Osteoblast (primary cell): ENCODE measurements at regions not wholly inside any gene's neighbourhood (a gene's known extent, or its start where the extent isn't known, plus 50 kb on each side); places are given as distances from the start of the nearest gene placed in this dataset.
A peak's percentile ranks its signal among the peaks of the same experiment; 100 is the strongest.

Experiments used
- DNase-seq: peaks from one replicate; pipeline ENCODE4 v3.0.0; 2011; ENCODE audit warnings: low spot score, mixed read lengths; ENCODE audit not compliant: insufficient read length; ENCODE audit errors: missing footprints
- H2AFZ ChIP-seq: 2 replicates; pipeline ENCODE4 v1.6.0; 2011; ENCODE audit warnings: mild to moderate bottlenecking, low read length
- H3K27ac ChIP-seq: 2 replicates; pipeline ENCODE4 v1.5.1; 2011; ENCODE audit warnings: mild to moderate bottlenecking, low read depth, low read length, moderate library complexity
- H3K27me3 ChIP-seq: 2 replicates; pipeline ENCODE4 v1.6.0; 2012; ENCODE audit warnings: mild to moderate bottlenecking, control low read depth, inconsistent platforms, low read length, moderate library complexity; ENCODE audit not compliant: insufficient read depth
- H3K36me3 ChIP-seq: 2 replicates; pipeline ENCODE4 v1.5.1; 2011; ENCODE audit warnings: mild to moderate bottlenecking, low read length, control low read depth, moderate library complexity; ENCODE audit not compliant: insufficient read depth
- H3K4me1 ChIP-seq: 2 replicates; pipeline ENCODE4 v1.5.1; 2011; ENCODE audit warnings: mild to moderate bottlenecking, low read length, control low read depth, moderate library complexity; ENCODE audit not compliant: insufficient read depth
- H3K4me2 ChIP-seq: 2 replicates; pipeline ENCODE4 v1.6.0; 2011; ENCODE audit warnings: mild to moderate bottlenecking, low read length; ENCODE audit not compliant: insufficient read depth
- H3K4me3 ChIP-seq: fragments of 200-600 bp; sonication (generic); 3 replicates; pipeline ENCODE4 v1.5.1; 2012; ENCODE audit warnings: mild to moderate bottlenecking, low read length, inconsistent platforms; ENCODE audit not compliant: insufficient read depth
- H3K79me2 ChIP-seq: 2 replicates; pipeline ENCODE4 v1.6.0; 2012; ENCODE audit warnings: mild to moderate bottlenecking, low read length, control low read depth, inconsistent platforms; ENCODE audit not compliant: insufficient read depth
- H3K9me3 ChIP-seq: 2 replicates; pipeline ENCODE4 v1.5.1; 2011; ENCODE audit warnings: low read depth, low read length, control low read depth
- H4K20me1 ChIP-seq: 2 replicates; pipeline ENCODE4 v1.6.0; 2012; ENCODE audit warnings: mild to moderate bottlenecking, low read length, control low read depth; ENCODE audit not compliant: insufficient read depth
- CTCF ChIP-seq: IDR thresholded peaks from 2 replicates; pipeline ENCODE4 v1.5.1; 2011; ENCODE audit warnings: mild to moderate bottlenecking, low read depth, low read length, moderate library complexity; ENCODE audit errors: extremely low read depth

DNA sequence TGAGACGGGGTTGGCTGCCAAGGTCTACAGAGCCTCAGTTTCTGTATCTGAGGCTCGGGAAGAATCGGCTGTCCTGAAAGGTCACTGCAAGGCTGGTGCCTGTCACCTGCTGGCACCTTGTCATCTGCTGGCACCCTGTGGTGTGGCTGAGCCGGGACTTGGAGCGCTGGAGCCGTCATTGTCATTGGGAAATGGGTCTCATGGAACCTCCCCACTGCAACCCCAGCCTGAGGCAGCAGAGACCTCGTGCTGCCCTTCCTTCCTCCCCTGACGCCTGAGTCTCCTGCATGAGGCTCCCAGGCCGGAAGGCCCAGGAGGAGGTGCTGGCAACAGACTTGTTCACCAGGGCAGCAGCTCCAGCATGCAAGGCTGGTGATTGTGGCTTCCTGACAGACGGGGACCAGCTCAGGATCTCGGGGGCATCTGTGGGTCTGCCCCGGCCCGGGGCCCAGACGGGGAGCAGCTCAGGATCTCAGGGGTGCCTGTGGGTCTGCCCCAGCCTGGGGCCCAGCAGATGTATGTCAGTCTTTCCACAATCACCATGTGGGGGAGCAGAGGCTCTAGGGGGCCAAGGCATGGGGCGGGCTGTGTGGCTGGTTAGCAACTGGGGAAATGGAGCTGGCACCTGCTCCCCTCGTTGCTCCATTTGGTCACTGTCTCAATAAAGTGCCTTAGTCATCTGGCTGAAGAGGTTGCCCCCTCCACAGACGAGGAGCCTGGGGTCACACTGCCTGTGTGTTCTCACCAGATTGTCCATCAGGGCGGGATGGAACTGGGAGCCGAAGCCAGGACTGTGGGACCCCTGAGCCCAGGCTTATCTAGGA lies 668.7 kb downstream of the BRD1 start:
- H3K9me3 ChIP-seq = no peaks in the 10 kb centered on the region
- H3K27ac ChIP-seq = no peak overlapping the region
- no peaks in the 10 kb centered on the region for H3K36me3 ChIP-seq
- no peak overlapping the region for H3K4me2 ChIP-seq
- no peaks in the 10 kb centered on the region for H3K27me3 ChIP-seq
- no peaks in the 10 kb centered on the region for H4K20me1 ChIP-seq
- peak; percentile 83 for DNase-seq
- no peak overlapping the region for H3K4me3 ChIP-seq
- no peak for TF ChIP-seq CTCF
- H3K79me2 ChIP-seq = no peaks in the 10 kb centered on the region
- no peaks in the 10 kb centered on the region for H3K4me1 ChIP-seq
- no peak overlapping the region for H2AFZ ChIP-seq

- no peak overlapping the region for H2AFZ ChIP-seq
- H3K36me3 ChIP-seq = no peaks in the 10 kb centered on the region
- no peaks in the 10 kb centered on the region for H4K20me1 ChIP-seq
- H3K9me3 ChIP-seq = no peaks in the 10 kb centered on the region
- no peaks in the 10 kb centered on the region for H3K79me2 ChIP-seq
- no peak overlapping the region for H3K4me2 ChIP-seq
- H3K27ac ChIP-seq = no peak overlapping the region
- no peak for TF ChIP-seq CTCF
- H3K4me1 ChIP-seq = no peaks in the 10 kb centered on the region
- DNase-seq = peak; percentile 64
- no peaks in the 10 kb centered on the region for H3K27me3 ChIP-seq
- no peak overlapping the region for H3K4me3 ChIP-seq
Observed at GRCh38 chr22:49157529-49158339, 669.9 kb downstream of the BRD1 start.

- H3K9me3 ChIP-seq = no peaks in the 10 kb centered on the region
- no peaks in the 10 kb centered on the region for H4K20me1 ChIP-seq
- H3K36me3 ChIP-seq = no peaks in the 10 kb centered on the region
- H3K4me1 ChIP-seq = no peaks in the 10 kb centered on the region
- TF ChIP-seq CTCF = no peak
- DNase-seq = peak; percentile 53
- no peaks in the 10 kb centered on the region for H3K27me3 ChIP-seq
- H3K4me2 ChIP-seq = no peak overlapping the region
- no peak overlapping the region for H3K4me3 ChIP-seq
- H3K27ac ChIP-seq = no peak overlapping the region
- H2AFZ ChIP-seq = no peak overlapping the region
- no peaks in the 10 kb centered on the region for H3K79me2 ChIP-seq
Observed at GRCh38 chr22:49156662-49157285, 670.9 kb downstream of the BRD1 start.
